LHCN-M2 (cell line): ENCODE measurements at regions not wholly inside any gene's neighbourhood (a gene's known extent, or its start where the extent isn't known, plus 50 kb on each side); places are given as distances from the start of the nearest gene placed in this dataset.

Experiments used
- DNase-seq: peaks from one replicate; pipeline ENCODE4 v3.0.0-alpha.2; 2012; ENCODE audit warnings: low read depth

DNA sequence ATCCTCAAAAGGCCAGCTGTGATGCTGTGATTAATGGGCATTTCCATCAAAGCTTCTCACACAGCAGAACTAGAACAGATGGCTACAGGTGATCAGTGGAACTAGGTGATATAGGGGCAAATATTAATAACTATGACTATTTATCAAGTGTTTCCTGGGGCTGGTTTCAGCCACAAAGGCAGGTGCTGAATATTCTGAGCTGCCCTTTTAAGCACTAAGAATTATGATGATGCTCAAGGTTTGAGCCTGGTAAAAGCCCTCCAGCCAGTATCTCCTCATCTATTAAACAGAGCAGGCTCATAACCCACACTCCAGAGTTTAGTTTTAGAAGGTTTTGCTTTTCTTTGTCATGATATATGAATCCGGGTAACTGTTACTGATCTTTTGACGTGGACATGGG is 129.5 kb upstream of the ACP3 start:
- no peak for DNase-seq

DNA sequence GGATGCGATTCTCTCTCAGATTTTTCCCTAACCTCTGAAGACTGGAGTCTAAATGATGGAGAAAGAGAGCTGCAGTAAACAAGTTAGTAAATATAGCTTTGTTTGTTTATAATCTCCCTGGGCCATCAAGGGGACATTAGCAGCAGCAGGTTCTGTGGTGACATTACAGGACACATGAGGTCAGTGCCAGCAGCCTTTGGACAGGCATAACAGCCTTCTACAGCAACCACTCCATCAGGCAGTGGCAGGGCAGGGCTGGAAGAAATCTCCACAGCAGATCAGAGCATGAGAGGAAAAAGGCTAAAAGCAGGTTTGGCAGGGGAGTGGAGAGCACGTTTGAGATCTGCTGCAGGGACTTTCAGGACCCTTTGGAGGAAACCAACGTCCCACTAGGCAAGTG is 127.6 kb upstream of the ACP3 start:
- DNase-seq = no peak

DNA sequence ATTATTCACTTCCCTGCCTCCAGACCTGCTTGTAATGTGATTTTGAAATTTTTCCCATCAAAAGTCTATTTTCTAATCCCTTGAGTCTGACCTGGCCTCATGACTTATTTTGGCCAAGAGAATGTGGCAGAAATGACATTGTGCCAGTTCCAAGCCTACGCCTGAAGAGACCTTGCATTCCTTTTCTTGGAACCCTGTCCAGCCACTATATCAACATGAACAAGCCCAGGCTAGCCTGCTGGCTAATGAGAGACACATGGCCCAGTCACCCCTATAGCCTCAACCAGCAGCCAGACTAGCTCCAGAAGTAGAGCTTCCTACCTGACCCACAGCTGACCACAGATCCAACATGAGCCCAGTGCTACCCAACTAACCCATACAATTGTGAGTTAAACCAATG is 121.1 kb upstream of the ACP3 start:
- DNase-seq = no peak

- no peak for DNase-seq
Observed at GRCh38 chr3:132198516-132198915, 118.7 kb upstream of the ACP3 start.

DNA sequence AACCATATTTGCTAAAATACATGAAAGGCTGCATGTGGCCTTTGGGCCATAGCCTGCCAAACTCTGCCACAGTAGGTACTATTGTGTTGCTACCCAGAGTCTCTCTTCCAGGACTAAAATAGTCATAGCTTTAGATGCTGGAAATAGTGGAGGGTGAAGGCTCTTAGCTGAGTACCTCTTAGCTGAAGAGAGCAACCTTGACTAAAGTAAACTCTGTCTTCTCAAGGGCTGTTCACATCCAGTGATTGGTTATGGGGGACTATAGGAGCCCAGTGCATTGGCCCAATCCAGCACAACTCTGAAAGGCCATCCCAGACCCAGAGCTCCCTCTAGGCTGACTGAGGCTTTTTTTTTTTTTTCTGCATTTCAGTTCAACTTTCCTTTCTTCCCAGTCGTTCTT is 117.8 kb upstream of the ACP3 start:
- no peak for DNase-seq

- no peak for DNase-seq
Observed at GRCh38 chr3:132202586-132202985, 114.6 kb upstream of the ACP3 start.

DNA sequence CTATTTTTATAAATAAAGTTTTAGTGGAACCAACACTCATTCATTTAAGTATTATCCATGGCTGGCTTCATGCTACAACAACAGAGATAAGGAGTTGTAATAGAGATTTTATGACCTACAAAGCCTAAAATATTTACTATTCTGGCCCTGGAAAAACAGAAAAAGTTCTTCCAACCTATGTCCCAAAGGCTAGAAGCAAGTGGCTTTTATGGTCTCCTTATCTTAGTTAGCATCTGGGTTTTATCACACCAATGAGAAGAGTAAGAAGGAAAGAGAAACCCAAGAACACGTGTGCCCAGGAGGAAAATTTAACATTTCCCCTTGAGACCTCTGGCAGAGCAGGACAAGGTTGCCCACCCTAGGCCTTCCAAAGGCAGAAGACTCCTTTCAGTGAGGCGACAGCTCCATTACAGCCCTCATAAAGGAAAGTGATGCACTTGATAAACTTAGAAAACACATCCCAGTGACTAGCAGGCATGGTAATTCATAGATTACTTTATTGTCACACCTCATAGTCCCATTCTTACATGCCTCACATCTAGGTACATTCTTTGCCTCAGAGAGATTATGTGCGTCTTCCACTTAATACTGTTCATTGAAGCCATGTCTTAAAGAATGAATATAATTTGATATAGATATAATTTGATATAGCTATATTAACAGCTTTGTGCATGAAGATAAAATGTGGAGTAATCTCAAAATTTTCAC is 113.2 kb upstream of the ACP3 start:
- DNase-seq = no peak

- peak; percentile 23 for DNase-seq
Observed at GRCh38 chr3:132205609-132206008, 111.6 kb upstream of the ACP3 start.

- DNase-seq = no peak
Observed at GRCh38 chr3:132209855-132210254, 107.4 kb upstream of the ACP3 start.

GRCh38 chr3:132210476-132211346 is 106.5 kb upstream of the ACP3 start:
- peak; percentile 9 for DNase-seq

- DNase-seq = no peak
Observed at GRCh38 chr3:132211896-132212295, 105.3 kb upstream of the ACP3 start.

DNA sequence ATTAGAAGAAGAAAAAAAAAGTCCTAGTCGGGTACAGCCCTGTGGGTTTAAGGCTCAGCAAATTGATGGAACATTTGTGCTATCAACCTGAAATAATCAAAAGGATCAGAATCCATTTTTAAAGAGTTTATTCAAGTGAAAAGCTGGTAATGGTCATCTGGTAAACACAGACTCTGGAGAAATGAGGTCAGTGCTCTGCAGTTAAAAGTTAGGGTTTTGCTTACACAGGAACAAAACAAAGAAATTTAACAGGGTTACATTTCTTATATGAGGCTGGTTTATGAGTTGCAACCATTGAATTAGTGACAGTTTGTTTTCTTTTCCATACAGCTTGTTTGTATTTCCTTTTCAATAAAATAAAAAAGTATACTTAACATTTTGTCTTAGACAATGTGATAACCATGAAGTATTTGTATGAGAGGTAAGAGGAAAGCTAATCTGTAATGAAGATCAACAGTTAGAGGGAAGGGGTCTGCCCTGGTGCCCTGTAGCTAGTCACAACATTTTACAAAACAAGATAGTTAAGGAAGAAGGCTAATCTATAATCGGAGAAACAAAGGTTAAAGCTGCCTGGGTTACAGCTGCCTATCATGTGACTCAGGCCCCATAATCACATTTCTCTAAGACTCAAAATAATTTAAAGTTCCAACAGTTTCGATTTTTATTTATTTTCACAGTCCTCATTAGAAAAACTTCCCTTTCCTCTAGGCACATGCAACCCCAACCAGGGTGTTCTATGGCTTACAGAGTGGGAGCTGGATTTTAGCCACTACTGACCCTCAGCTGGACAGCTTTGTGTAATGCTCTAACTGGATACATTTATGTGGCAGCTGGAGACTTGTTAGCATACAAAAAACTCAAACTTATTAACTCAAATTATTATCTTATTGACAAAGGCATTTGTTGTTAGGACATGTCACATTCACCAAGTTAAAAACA is 98.1 kb upstream of the ACP3 start:
- DNase-seq = no peak

DNA sequence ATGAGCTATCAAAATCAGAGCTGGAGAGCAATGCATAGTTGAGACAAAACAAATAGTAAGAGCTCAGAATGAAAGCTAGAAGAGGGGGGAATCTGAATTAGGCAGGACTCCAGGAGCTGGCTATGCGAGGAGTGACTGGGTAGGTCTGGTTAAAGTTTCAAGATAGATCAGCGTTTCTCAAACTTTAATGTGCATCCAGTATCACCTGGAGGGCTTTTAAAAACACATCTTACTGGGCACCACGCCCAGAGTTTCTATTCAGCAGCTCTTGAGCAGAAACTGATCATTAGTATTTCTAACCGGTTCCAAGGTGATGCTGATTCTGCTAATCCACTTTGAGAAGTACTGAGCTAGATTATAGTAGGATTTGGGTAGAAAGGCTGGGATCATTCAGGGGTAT is 96.2 kb upstream of the ACP3 start:
- DNase-seq = no peak

DNA sequence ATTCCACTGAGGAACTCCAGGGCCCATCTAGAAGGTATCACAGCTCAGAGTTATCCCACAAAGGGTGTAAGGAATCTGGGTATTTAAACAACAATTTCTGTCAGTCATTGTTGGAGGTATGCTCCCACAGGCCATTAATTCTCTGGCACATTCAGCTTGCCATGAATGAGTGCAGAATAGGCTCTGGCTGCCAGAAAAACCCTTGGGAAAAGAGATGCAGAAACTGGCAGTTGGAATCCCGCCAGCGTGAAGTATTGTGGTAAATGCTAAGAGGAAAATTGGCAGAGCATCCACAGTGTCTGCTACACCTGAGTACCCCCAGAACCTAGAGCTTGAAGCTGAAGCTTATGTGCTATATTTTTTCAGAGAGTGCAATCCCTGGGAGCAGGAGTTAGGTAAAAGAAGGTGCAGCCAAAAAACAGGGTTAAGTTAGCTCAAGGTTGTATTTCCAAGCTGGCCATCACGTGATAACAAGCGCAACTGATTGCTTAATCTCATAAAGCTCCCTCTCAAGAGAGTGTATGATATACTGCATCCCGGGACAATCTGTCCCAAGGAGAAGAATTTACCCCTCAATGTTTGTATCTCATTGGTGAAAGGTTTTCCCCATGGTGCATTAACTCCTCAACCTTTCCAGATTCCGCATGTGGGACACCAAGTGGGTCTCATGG is 94.2 kb upstream of the ACP3 start:
- no peak for DNase-seq

- DNase-seq = no peak
Observed at GRCh38 chr3:132225664-132226063, 91.5 kb upstream of the ACP3 start.

DNA sequence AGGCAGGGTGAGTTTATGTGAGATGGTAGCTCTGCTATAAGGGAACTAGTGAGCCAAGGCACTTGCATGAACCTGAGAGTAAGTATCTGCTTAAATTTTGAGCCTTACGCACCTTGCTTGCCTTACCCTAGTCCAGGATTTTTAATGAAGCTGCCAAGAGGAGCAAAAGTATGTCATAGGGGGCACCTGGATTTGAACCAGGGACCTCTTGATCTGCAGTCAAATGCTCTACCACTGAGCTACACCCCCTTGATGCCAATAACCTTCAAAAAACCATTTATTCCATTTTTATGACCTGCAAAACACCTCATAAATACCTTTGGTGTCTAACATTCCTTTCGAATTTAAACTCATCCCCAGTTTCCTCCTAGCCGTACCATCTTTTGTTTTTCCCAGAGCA is 88.3 kb upstream of the ACP3 start:
- no peak for DNase-seq

DNA sequence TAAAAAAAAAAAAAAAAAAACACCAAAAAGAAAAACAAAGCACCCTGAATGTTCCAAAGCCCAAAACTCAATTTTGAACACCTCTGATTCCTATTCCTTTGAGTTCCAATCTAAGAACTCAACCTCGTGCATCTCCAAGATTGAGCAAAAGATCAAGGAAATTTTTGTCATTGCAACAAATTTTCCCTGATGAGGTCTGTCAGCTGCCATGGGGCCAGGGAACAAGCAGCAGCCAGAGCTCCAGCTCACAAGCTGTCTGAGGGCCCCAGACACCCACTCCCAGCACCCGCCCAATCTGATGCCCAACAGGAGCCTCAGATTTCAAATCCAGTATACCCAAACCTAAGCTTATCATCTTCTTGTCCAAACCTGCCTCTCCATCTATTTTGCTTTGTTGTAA is 87.6 kb upstream of the ACP3 start:
- no peak for DNase-seq

GRCh38 chr3:132230156-132231000 is 86.8 kb upstream of the ACP3 start:
- DNase-seq = no peak

- peak; percentile 72 for DNase-seq
Observed at GRCh38 chr3:132231633-132232032, 85.6 kb upstream of the ACP3 start.

- DNase-seq = peak; percentile 23
Observed at GRCh38 chr3:132232231-132232792, 84.9 kb upstream of the ACP3 start.
